Glomerular endothelial cell (primary cell): ENCODE measurements at regions not wholly inside any gene's neighbourhood (a gene's known extent, or its start where the extent isn't known, plus 50 kb on each side); places are given as distances from the start of the nearest gene placed in this dataset.

Experiments
- DNase-seq: peaks from one replicate; pipeline ENCODE4 v3.0.0-alpha.2; 2011; ENCODE audit warnings: low read depth, low spot score; ENCODE audit errors: extremely low read depth

DNA sequence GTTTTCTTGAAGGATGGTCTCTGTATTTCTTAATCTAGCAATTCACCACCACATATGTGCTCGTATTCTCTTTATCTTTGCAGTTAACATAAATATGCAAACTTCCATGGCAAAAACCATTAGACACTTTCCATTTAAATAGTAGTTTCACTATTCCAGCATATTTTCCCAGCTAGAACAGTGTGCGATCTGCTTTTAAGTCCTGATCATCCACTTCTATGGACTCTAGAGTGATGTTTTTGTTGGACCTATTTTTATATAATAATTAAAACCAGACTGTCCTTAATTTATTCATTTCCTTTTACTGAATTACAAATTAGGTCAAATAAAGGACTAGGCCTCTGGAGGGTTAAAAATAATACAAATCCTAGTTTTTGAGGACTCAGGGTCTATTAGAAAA is 418.4 kb upstream of the TRIB2 start:
- DNase-seq: no peak

DNA sequence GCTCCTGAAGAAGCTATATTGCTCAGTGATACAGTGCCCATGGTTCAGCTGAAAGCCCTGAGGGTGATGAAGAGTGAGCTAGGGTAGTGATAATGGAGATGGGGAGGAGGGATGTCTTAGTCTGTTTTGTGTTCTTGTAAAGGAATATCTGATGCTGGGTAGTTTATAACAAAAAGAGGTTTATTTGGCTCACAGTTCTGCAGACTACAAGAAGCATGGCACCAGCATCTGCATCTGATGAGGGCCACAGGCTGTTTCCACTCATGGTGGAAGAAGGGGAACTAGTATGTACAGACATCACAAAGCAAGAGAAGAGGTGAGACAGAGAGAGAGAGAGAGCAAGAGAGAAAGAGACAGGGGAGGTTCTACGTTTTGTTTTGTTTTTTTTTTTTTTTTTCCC is 417.3 kb upstream of the TRIB2 start:
- no peak for DNase-seq

DNA sequence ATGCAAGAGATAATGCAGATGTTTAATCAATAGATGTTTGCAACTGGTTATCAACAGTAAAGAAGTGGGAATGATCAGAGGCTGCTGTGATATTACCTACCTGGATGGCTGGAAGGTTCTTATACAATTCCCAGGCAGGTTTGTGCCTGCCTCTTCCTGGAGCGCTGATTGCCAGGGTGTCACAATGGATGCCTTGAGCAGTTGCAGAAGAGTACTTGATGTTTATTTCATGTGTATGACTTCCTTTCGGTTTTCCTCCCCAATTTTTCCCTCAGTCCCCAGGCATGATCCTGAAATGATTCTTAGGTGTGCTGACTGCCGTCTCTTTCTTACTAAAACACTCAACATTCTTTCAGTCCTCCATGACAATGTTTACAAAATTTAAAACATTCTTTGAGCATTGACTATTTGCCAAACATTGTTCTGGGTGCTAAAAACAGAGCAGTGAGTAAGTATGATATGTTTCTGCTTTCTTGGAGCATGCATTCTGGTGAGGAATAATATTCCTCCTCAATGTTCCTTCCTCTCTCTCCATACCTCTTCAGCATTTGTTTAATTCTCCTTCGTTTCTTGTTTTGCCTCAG is 416.6 kb upstream of the TRIB2 start:
- DNase-seq: no peak

DNA sequence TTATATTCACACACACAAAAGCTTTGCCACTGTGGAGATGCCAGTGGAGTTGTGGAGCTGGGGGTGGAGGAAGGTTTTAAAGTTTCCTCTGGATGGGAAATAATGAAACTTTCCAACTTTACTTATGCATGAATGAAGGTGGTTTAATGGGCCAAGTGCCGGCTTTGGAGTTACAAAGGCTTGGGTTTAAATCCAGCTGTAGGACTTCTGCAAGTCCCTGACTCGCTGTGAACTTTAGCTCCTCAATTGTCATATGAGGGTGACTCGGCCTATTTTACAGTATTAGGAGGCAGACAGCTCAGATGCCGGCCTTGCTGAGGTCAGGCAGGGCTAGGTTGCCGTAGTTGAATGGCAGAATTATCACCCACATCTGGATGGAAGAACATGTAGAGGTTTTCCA is 415.8 kb upstream of the TRIB2 start:
- DNase-seq: no peak

DNA sequence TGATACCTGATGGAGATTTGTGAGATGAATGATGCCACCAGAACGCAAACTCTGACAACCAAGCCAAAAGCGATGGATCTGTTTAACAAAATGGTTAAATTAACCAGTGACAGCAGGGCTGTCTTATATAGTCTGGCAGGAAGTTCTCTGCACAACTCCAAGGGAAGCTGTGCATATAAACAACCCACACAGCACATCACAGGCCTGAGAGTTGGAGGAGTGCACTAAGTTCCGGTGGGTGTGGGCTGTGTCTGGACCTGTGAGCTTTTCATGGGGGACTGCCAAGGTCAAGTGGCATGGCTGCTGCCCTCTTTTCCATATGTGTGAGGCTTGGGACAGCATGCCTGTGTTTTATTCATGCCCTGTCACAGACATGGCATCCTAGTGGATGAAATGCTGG is 414.6 kb upstream of the TRIB2 start:
- no peak for DNase-seq

DNA sequence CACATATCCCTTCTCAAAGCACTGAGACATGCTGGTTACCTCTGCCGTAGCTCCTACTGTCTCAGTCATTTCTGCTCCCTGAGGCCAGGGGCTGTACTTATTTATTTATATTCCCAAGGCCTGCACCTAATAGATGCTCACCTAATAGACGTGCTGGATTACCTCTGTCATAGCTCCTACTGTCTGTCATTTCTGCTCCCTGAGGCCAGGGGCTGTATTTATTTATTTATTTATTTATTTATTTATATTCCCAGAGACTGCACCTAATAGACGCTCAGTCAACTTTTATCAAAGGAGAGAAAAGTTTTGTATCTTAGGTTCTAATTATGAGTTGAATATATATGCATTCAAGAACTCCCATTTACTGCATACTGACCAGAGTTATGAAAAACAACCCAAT is 414.0 kb upstream of the TRIB2 start:
- no peak for DNase-seq

DNA sequence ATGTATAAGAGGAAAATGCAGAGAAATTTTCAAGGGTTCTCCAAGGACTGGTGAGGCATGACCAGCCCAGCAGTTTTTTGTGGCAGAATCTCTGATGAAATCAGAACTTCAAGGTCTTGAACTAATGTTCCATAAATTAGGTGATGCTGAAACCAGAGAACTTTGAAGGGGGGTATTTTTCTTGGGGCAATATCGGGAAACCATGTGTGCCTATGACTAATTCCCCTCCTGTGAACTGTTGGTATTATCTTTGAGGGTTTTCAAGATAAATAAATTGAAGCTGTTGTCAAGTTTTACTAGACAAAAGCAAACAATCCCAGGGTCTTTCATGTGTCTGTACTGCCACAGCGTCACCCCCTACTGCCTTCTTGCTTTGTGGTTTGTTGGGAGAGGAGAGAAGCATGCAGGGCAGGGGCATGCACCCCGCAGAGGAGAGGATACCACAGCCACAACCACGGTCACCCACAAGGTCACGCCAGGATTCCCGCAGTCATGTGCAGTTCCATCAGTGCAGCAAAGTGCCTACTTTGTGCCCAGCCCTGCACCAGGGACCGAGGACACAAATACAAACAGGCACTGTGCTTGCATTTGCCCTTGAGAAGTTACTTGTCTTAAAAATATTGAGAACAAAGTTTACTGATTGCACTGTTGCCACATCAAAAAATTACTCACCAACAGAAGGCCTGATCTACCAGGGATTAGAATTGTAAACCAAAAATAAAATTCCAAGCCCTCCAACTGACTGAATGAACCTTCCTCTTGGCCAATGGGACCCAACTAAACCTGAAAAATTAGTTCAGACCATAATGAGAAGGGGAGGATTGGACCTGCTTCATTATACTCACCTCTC is 413.3 kb upstream of the TRIB2 start:
- DNase-seq: no peak

DNA sequence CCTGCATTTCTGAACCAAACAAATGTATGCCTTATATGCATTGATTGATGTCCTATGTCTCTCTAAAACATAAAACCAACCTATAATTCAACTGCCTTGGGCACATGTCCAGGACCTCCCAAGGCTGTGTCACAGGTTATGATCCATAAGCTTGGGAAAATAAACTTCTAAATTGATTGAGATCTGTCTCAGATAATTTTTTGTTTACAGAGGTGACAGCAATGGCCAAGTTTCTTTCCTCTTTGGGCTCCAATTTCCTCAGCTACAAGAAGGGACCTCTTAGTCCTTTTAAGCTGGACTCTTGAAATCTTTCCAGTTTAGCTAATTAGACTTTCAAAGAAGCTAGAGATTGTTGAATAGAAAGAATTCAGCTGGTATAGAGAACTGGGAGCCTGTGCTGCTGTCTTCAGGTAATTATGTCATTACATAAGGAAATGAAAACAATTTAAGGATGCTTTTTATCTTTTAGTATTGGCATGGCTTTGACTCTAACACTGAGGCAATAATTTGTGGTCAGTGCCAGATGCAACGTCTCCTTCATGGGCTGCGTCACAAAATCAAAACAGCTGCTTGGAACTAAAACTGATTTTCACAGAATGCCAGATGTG is 412.1 kb upstream of the TRIB2 start:
- DNase-seq: no peak

DNA sequence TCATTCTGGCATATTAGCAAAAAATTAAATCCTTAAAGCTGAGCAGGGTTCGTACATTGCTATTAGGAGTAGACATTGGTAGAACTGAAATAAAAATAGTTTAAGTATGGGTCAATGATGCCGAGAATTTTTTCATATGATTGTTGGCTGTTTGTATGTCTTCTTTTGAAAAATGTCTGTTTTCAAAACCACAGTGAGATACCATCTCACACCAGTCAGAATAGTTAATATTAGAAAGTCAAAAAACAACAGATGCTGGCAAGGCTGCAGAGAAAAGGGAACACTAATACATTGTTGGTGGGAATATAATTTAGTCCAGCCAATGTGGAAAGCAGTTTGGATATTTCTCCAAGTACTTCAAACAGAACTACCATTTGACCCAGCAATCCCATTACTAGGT is 410.8 kb upstream of the TRIB2 start:
- DNase-seq: no peak

DNA sequence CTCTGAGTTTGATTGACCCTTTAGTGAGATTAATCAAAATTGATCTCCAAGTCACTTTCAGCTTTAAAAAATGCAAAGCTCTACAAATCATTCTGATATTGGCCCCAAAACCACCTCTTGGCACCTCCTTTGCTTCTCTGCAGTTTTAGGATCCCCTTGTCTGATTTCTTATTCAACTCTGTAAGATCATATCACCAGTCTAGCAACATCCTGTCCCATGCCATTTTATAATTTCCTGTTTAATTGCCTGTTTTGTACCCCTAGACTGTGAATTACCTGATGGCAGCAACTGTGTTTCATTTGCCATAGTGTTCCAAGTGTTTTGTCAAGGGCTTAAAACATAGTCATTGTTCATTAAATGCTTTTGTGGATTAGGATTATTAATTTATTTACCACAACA is 406.3 kb upstream of the TRIB2 start:
- no peak for DNase-seq

DNA sequence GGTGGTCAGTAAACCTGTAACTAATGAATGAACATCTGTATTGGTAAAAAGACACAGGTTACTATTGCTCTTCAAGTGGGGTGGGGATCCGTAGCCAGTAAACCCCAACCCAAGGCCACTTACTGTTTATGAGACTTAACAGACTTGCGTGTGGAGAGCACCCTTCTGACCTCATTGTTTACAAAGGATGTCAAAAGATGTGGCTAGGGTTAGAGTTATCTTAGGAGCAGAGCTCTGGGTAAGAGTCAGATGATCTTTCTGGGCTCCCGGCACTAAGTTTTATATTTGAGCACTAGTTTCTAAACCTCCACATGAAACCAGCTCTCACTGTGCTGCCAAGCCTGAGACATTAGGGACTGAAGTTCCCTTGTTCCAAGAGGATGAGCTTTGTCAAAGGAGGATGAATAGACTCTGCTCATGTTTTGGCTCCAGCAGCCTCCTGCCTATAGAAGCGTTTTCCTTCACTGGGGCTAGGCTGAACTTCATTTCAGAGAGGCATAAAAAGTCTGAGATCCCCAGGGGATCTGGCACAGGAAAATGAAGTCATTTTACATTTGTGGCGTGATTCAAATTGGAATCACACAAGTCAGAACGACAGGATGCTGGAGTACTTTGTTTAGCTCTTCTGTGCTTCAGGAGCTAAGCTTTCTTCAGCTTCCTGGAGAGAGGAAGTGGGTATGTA is 403.1 kb upstream of the TRIB2 start:
- no peak for DNase-seq

DNA sequence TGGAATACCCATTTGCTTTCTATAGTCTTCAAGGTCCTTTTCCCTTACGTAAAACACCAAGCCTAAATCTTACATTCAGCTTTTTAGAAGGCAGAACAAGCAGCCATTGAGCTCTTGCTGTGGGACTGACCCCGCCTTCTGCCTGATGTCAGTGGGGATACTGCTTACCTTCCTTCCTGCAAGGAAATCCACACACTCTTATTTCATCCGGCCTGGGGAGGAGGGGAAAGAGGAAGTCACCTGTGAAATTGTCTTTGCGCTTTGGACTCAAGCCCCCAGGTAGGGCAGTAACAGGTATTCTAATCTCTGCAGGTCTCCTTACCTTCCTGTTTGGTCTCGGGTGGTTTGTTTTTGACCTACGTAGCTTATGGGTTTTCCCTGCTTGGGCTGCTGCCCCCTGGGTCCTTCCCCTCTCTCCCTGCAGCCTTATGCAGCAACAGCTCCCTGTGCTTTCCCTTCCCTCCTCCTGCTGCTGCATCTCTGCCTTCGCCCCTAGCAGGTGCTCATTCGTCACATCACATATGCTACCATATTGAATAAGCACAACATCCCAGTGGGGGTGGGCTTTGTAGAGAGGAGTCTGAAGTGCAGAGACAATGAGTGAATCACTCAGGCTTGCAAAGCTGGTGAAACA is 402.5 kb upstream of the TRIB2 start:
- no peak for DNase-seq

DNA sequence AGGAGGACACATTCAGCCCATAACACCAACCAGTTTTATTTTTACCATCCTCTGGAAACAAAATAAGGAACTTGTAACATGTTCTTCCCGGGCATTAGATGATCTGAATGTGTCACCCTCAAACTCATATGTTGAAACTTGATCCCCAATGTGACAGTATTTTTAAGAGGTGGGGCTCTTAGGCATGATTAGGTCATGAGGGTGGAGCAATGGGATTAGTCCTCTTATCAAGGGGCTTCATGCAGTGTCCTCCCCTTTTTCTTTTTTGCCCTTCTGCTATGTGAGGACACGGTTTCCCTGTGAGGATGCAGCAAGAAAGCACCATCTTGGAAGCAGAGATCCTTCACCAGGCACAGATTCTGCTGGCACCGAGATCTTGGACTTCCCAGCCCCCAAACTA is 401.5 kb upstream of the TRIB2 start:
- DNase-seq: no peak

DNA sequence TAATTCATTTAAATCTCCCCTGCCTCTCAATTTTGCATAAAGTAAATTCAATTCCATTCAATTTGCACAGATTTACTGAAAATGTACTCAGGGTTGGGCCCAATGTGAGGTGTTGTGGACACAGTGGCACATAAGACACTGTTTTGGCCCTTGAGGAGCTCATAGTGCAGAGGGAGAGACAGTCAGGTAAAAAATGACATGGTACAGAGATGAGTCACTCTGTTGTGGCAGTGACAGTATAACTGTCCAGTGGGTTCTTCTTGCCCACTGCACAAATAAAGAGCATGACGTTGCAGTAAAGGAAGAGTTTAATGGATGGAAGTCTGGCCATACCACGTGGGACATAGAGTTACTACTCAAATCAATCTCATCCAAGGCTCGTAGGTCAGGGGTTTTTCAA is 400.3 kb upstream of the TRIB2 start:
- DNase-seq: no peak

DNA sequence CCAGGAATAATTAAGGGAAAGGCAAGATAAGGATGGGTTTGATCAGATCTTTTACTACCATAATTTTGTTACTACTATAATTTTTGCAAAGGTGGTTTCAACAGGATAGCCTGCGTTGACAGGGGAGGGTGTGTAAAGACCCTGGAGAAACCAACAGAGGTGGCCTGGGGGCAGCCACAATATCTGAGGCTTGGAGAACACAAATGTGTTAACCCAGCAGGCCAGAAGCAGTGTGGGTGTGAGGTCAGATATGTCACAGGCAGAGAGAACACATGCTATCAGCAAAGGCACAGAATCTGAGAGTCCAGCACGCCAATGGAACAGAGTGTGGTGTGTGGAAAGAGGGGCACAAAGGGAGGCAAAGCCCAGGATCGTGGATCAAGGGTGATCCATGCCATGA is 399.4 kb upstream of the TRIB2 start:
- DNase-seq: no peak

DNA sequence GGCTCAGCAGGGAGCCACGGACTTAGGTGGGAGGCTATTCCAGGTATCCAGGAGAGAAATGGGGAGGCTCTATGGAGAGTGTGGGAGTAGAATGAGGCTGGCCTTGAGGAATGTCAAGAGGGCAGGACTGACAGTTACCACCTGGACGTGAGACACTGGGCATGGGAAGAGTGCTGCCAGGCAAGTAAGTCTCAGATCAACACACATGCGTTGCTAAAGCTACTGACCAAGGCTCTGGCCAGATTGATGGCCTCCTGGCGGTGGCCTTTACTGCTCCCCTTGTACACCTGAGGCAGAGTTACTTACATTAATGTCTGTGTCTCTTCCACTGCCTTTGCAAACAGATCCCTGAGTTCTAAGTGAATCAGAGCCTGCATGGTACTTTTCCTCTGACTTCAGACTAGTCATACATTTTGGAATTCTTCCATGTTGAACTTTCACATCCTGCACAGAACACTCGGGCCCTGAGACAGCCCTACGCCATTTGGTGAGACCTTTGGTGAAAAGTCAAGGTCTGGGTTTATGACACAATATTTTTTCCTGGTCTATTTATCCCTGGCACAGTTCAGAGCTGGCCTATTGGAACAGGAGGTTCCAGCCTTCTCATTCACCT is 398.8 kb upstream of the TRIB2 start:
- DNase-seq: no peak

DNA sequence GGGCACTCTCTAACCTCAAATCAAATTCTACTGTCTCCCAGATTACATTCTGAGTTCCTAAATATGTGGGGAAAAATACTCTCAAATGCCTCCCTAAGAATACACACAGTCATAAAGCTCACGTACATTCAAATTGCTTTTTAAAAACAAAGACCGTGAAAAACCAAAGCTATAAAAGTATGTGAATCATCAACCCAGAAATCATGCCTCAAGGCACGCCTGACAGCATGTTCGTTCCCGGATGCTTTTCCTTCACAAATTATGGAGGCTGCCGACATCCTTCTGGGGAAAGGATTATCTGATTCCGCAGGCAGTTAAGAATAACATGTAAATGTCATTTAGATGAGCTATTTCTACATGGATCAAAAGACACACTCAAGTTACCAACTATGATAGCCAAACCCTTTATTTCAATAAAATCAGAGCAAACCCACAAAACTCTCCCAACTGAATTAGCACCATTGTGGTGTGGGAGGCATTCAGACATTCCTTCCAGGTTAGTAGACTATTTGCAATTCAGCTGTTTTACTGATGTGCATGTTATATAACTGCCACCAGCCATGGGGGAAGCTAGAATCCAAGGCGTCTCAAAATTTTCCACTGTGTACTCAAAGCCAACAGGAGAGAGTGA is 398.2 kb upstream of the TRIB2 start:
- no peak for DNase-seq

DNA sequence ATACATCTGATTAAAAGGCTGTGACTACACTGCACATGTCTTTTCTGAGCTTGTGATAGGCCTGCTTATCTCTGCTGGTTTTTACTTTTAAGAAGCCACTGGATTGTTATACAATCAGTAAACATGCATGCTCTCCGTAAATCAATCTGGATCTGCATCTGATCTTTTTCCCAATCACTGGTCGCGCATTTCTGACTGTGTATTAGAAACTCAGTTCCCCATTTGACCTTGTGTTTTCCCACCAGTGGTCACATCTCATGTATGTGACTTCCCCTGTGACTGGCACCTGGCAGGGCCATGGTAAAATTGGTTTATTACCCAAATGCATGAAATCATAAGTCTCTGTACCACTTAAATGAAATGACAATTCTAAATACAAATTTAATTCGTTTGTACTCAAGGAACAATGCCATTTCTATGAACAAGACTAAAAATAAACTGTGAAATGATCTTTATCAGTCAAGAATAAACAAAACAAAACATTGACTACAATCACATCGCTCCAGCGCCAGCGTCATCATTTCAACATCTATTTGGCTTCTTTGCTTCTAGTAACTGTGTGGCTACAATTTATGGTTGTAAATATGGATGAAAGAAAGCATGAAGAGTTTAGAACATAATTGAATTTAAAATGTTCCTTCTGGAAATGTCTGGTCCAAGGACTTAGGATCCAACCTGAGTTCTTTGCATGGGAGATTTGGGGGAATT is 396.6 kb upstream of the TRIB2 start:
- no peak for DNase-seq

DNA sequence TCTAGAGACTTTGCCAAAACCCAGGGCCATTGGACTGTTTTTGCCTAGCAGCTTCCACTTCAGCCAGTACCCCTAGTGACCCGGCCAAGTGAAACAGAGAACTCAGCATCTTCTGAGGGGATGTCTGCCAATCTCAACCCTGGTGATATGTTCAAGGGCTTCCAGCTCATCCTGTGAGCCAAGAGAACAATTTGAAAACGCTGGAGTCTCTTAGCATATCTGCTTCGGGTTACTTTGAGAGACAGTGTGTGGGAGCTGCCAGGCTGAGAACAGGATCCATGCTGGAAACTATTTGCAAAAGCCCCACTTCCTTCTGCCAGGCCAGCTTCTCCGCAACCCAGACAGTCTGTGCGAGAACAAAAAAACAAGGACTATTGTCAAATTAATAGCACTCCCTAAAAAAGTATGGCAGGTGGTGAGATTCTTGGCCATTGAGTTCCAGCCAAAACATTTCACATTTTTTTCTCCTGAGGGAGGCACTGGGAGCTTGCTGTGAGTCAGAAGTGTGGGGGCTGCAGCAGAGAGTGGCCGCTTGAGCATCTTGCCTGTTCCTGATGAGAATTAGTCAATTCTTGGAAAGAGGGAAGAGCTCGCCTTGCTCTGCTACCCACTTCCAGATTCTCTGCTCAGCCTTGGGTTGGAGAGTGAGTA is 395.6 kb upstream of the TRIB2 start:
- no peak for DNase-seq
